ENCODE measurements at regions not wholly inside any gene's neighbourhood (a gene's known extent, or its start where the extent isn't known, plus 50 kb on each side); places are given as distances from the start of the nearest gene placed in this dataset.

DNA sequence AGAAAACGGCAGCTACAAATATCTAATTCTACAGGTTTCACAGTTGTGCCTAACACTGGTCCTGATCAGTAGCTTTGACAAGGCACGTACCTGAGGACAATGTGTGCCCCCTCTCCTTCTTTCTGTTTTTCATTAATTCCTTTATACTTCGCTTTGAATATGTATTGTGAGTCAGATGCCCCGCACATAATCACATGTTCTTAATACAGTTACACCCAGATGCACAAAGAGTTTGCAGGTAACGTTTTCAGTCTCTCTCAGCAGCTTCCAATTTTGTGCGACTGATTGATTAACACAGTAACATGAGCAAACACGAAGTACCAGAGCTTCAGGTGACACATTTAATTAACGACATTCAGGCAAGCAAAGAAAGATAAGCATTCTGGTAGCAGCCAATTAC is 209.8 kb upstream of the ZPLD1 start:
- no peak for TF ChIP-seq CTCF (IDR thresholded peaks at IDR 0.05; ENCODE audit: low read depth, low read length, missing input control)
- TF ChIP-seq GABPA (IDR thresholded peaks at IDR 0.05 in 1 of 2, conservative IDR thresholded peaks at IDR 0.05 in 1 of 2) = no peak
- TF ChIP-seq, protein P1, sequence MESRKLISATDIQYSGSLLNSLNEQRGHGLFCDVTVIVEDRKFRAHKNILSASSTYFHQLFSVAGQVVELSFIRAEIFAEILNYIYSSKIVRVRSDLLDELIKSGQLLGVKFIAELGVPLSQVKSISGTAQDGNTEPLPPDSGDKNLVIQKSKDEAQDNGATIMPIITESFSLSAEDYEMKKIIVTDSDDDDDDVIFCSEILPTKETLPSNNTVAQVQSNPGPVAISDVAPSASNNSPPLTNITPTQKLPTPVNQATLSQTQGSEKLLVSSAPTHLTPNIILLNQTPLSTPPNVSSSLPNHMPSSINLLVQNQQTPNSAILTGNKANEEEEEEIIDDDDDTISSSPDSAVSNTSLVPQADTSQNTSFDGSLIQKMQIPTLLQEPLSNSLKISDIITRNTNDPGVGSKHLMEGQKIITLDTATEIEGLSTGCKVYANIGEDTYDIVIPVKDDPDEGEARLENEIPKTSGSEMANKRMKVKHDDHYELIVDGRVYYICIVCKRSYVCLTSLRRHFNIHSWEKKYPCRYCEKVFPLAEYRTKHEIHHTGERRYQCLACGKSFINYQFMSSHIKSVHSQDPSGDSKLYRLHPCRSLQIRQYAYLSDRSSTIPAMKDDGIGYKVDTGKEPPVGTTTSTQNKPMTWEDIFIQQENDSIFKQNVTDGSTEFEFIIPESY (IDR thresholded peaks at IDR 0.05) = no peak
- no peak for TF ChIP-seq RAD21 (IDR thresholded peaks at IDR 0.05)
- no peak for TF ChIP-seq YY1 (IDR thresholded peaks at IDR 0.05)
- no peak for TF ChIP-seq EGR1 (IDR thresholded peaks at IDR 0.05; ENCODE audit: low read depth in 2 of 2)
- TF ChIP-seq TAF1 (conservative IDR thresholded peaks at IDR 0.05) = no peak
- TF ChIP-seq FOXA2 (IDR thresholded peaks at IDR 0.05) = no peak
